ENCODE measurements at regions not wholly inside any gene's neighbourhood (a gene's known extent, or its start where the extent isn't known, plus 50 kb on each side); places are given as distances from the start of the nearest gene placed in this dataset.
A peak's percentile ranks its signal among the peaks of the same experiment; 100 is the strongest.

- no peaks in the 10 kb centered on the region for H3K27me3 ChIP-seq
- peaks cover 10% of the 10 kb centered on the region for H3K4me1 ChIP-seq (ENCODE audit: low read depth)
- no peak overlapping the region for H3K27ac ChIP-seq
- TF ChIP-seq, protein P1, sequence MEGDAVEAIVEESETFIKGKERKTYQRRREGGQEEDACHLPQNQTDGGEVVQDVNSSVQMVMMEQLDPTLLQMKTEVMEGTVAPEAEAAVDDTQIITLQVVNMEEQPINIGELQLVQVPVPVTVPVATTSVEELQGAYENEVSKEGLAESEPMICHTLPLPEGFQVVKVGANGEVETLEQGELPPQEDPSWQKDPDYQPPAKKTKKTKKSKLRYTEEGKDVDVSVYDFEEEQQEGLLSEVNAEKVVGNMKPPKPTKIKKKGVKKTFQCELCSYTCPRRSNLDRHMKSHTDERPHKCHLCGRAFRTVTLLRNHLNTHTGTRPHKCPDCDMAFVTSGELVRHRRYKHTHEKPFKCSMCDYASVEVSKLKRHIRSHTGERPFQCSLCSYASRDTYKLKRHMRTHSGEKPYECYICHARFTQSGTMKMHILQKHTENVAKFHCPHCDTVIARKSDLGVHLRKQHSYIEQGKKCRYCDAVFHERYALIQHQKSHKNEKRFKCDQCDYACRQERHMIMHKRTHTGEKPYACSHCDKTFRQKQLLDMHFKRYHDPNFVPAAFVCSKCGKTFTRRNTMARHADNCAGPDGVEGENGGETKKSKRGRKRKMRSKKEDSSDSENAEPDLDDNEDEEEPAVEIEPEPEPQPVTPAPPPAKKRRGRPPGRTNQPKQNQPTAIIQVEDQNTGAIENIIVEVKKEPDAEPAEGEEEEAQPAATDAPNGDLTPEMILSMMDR (IDR thresholded peaks at IDR 0.05; ENCODE audit: low read depth, low read length) = no peak
- no peaks in the 10 kb centered on the region for H3K9me3 ChIP-seq (ENCODE audit: low read depth)
- no peaks in the 10 kb centered on the region for H3K36me3 ChIP-seq
- peak in 1 of 2 donors; percentile 78 for DNase-seq (ENCODE audit: low read depth in 1 of 2, low spot score in 1 of 2)
- no peak overlapping the region for H3K4me3 ChIP-seq
These were observed 554.7 kb downstream of the MIAT start for GRCh38 chr22:27212102-27212501.

- DNase-seq (ENCODE audit: low read depth in 1 of 2, low spot score in 1 of 2) = peak; percentile 60 to 100
- Histone ChIP-seq H3K27ac (no peak overlapping the region), H3K4me3 (no peak overlapping the region), H3K9me3 (ENCODE audit: low read depth) (no peaks in the 10 kb centered on the region), H3K36me3 (no peaks in the 10 kb centered on the region), H3K27me3 (no peaks in the 10 kb centered on the region), H3K4me1 (ENCODE audit: low read depth) (peaks cover 10% of the 10 kb centered on the region)
- TF ChIP-seq, protein P1 (IDR thresholded peaks at IDR 0.05; ENCODE audit: low read depth, low read length) = no peak
These were observed 555.3 kb downstream of the MIAT start for GRCh38 chr22:27212617-27213177.

DNA sequence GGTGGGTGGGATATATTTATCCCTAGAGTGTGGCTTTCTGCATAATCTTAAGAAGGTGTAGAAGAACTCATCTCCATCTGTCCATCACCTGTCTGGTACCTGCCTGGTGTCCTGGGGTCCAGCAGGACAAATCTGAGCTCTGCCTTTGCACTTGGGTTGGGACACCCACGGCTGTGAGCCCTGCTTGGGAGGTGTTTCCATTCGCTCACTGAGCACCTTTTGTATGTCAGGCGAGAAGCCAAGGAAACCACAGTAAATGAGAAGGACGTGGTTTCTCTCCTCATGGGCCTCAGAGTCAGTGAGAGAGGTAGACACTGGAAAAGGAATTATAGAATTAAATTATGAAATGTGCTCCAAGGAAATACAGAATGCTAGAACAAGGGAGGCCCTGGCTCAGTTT, 555.9 kb downstream of the MIAT start:
- peaks cover 10% of the 10 kb centered on the region for H3K4me1 ChIP-seq (ENCODE audit: low read depth)
- no peaks in the 10 kb centered on the region for H3K27me3 ChIP-seq
- H3K9me3 ChIP-seq (ENCODE audit: low read depth) = no peaks in the 10 kb centered on the region
- no peak overlapping the region for H3K4me3 ChIP-seq
- no peak overlapping the region for H3K27ac ChIP-seq
- TF ChIP-seq, protein P1 (IDR thresholded peaks at IDR 0.05; ENCODE audit: low read depth, low read length) = no peak
- peak in 1 of 2 donors; percentile 63 for DNase-seq (ENCODE audit: low read depth in 1 of 2, low spot score in 1 of 2)
- H3K36me3 ChIP-seq = no peaks in the 10 kb centered on the region

DNA sequence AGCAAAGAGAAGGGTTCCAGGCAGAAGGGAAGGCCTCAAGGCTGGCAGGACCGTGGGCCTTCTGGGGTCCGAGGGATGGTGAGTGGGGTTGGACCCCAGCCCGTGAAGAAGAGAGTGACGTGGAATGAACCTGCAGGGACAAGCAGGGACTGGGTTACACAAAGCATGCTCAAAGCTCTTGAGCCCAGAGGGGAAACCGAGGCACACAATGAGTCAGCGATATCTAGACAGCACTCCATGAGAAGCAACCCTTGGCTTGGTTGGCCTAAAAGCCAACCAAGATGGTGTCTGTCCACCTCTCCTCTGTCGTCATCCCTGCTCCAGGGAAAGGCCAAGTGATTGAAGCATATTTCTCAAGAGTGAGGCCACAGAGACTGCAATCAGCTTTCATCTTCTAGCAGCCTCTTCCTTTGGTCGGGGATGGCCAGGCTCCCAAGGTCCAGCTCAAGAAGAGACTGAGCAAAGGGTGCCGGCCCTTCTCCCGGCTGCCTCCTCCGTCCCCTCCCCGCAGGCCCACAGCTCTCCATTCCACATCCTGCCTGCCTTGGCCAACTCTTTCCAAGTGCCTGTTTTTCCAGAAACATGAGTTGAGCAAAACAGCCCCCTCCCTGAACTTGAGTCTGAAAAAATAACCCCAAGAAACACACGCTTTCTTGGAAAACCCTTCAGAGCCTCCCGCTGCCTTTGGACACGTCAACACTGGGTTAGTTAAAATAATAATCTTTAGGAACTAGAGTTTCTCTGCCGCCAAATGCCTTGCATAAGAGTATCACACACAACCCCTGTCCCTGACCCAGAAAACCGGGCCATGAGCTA, 556.6 kb downstream of the MIAT start:
- TF ChIP-seq, protein P1 (IDR thresholded peaks at IDR 0.05; ENCODE audit: low read depth, low read length) = no peak
- H3K27ac ChIP-seq = no peak overlapping the region

GRCh38 chr22:27214691-27215090, 557.3 kb downstream of the MIAT start:
- Histone ChIP-seq H3K9me3 (ENCODE audit: low read depth) (no peaks in the 10 kb centered on the region), H3K27ac (no peak overlapping the region), H3K36me3 (no peaks in the 10 kb centered on the region), H3K4me3 (no peak overlapping the region), H3K27me3 (no peaks in the 10 kb centered on the region), H3K4me1 (ENCODE audit: low read depth) (peaks cover 10% of the 10 kb centered on the region)
- no peak for DNase-seq (ENCODE audit: low read depth in 1 of 2, low spot score in 1 of 2)
- TF ChIP-seq, protein P1 (IDR thresholded peaks at IDR 0.05; ENCODE audit: low read depth, low read length) = no peak

More for the DNA sequence above, 556.6 kb downstream of the MIAT start:
- peak in 1 of 2 donors; percentile 96 for DNase-seq (ENCODE audit: low read depth in 1 of 2, low spot score in 1 of 2)
- H3K4me1 ChIP-seq (ENCODE audit: low read depth) = peaks cover 10% of the 10 kb centered on the region
- no peaks in the 10 kb centered on the region for H3K27me3 ChIP-seq
- no peak overlapping the region for H3K4me3 ChIP-seq
- no peaks in the 10 kb centered on the region for H3K36me3 ChIP-seq
- H3K9me3 ChIP-seq (ENCODE audit: low read depth) = no peaks in the 10 kb centered on the region

All from cardiac muscle cell (in vitro differentiated cells and primary cell).